PC-3 (cell line): ENCODE measurements at regions not wholly inside any gene's neighbourhood (a gene's known extent, or its start where the extent isn't known, plus 50 kb on each side); places are given as distances from the start of the nearest gene placed in this dataset.

Experiments used
- EZH2 ChIP-seq: fragments of 300-600 bp; sonication (generic); IDR thresholded peaks from one replicate; pipeline ENCODE4 v1.6.1; 2017; ENCODE audit warnings: antibody characterized with exemption, mild to moderate bottlenecking, low read length; ENCODE audit not compliant: unreplicated experiment
- EZH2phosphoT487 ChIP-seq: fragments of 300-600 bp; sonication (generic); IDR thresholded peaks from 2 replicates; pipeline ENCODE4 v1.6.1; 2018; ENCODE audit warnings: mild to moderate bottlenecking, antibody characterized with exemption, low read length, borderline replicate concordance
- TF ChIP-seq, protein P1 (sequence below): fragments of 300-600 bp; sonication (generic); conservative IDR thresholded peaks from 2 replicates; pipeline ENCODE4 v1.5.1; 2017; ENCODE audit warnings: antibody characterized with exemption, low read depth, mild to moderate bottlenecking, low read length

DNA sequence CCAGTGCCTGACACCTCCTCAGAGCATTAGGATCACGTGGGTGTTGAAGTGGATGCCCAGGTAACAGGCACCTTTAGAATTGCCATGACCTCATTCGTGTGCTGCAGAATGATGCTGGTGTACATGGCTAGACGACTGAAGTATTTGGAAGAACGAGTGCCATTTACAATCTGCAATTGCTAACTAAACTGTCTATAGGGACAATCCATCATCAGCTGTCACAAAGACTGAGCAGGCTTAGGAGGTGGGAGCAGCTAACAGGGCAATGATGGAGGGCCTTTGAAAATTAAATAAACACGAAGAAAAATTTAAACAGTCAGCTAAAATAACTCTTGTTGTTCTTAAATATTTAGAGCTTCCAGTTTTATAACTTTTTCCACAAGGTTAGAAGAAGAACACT is 375.8 kb downstream of the GADD45G start:
- TF ChIP-seq, protein P1, sequence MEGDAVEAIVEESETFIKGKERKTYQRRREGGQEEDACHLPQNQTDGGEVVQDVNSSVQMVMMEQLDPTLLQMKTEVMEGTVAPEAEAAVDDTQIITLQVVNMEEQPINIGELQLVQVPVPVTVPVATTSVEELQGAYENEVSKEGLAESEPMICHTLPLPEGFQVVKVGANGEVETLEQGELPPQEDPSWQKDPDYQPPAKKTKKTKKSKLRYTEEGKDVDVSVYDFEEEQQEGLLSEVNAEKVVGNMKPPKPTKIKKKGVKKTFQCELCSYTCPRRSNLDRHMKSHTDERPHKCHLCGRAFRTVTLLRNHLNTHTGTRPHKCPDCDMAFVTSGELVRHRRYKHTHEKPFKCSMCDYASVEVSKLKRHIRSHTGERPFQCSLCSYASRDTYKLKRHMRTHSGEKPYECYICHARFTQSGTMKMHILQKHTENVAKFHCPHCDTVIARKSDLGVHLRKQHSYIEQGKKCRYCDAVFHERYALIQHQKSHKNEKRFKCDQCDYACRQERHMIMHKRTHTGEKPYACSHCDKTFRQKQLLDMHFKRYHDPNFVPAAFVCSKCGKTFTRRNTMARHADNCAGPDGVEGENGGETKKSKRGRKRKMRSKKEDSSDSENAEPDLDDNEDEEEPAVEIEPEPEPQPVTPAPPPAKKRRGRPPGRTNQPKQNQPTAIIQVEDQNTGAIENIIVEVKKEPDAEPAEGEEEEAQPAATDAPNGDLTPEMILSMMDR = no peak
- TF ChIP-seq EZH2 (no peak), EZH2phosphoT487 (no peak)
